ENCODE measurements at regions not wholly inside any gene's neighbourhood (a gene's known extent, or its start where the extent isn't known, plus 50 kb on each side); places are given as distances from the start of the nearest gene placed in this dataset.
A peak's percentile ranks its signal among the peaks of the same experiment; 100 is the strongest.

DNA sequence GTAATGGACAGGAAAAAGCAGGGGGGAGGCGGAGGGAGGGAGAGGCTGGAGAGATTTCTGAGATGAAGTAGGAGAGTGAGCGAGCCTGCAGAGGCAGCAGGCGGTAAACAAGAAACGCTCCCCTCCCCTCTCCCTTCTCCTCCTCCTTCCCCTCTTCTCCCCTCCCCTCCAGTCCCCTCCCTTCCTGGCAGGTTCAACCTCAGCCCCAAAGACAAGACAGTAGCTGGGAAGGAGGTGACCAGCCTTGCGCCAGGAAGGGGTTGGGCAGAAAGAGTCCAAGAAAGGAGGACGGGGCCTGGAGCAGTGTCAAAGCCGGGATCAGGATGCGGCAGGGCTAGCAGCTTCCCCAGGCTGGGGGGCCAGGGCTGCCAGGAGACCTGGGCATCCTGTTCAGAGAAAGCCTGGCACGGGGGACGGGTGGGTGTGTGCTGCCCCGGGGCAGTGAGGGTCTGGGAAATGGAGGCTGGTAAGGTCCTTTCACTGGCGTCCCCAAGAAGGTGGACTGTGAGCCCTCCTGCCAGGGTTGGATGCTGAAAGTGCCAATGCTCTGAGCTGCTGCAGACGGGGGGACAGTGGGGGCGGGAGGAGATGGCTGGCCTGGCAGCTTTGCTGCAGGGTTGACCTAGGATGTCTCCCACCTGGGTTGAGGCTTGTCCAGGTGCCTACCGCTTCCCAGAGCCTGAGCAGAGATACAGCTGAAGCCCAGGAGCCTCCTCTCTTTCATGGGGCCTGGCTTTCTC is 261.6 kb upstream of the TNRC6C start:
- DNase-seq: no peak
- WGBS, 2 donors: 59 to 66% methylated on average over 15 of the region's 15 CpGs

DNA sequence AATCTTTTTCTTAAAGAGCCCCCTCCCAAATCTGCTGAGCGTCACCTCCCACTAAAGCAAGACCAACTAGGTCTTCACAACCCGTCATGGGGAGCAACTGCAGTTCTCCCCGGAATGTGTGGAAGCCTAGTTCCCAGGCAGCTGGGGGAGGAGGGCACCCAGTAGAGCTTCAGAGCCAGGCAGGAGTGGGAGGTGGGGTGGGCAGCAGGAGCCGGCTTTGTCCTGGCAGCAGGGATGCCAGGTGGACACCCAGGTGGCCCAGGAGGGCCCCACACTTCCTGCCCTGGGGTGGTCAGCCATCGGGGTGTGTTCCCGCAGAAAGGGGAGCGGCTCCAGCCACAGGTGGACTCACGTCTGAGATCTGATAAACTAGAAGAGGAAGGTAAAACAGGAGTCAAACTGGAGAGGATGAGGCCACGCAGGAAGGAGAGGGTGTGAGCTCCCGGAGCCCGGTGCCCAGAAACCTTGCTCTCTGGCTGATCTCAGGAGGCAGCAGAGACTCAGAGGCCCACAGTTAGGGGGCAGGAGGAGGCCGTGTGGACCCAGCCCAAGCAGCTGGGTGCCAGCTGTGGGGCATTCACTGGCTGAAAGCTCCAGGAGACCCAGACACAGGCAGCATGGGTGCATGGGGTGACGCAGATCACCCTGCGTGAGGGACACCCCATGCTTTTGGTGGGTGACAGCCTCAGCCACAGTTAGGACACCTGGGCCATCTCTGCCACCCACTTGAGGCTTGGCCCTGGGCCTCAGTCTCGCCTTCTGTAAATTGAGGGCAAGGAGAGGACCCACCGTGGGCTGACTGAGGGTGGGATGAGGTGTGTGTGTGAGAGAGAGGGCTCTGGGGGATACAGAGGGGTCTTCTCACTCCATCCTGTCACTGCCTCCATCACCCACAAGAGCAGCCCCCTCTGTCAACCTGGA is 260.8 kb upstream of the TNRC6C start:
- TF ChIP-seq, protein P1, sequence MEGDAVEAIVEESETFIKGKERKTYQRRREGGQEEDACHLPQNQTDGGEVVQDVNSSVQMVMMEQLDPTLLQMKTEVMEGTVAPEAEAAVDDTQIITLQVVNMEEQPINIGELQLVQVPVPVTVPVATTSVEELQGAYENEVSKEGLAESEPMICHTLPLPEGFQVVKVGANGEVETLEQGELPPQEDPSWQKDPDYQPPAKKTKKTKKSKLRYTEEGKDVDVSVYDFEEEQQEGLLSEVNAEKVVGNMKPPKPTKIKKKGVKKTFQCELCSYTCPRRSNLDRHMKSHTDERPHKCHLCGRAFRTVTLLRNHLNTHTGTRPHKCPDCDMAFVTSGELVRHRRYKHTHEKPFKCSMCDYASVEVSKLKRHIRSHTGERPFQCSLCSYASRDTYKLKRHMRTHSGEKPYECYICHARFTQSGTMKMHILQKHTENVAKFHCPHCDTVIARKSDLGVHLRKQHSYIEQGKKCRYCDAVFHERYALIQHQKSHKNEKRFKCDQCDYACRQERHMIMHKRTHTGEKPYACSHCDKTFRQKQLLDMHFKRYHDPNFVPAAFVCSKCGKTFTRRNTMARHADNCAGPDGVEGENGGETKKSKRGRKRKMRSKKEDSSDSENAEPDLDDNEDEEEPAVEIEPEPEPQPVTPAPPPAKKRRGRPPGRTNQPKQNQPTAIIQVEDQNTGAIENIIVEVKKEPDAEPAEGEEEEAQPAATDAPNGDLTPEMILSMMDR (IDR thresholded peaks at IDR 0.05): no peak
- DNase-seq: no peak
- Histone ChIP-seq H3K36me3 (no peaks in the 10 kb centered on the region), H3K9me3 (peaks cover 0 to 13% (median 0%) of the 10 kb centered on the region in 11 donors), H3K27ac (no peak overlapping the region), H3K4me3 (no peak overlapping the region), H3K4me1 (peaks cover 0 to 17% (median 0%) of the 10 kb centered on the region in 9 donors), H3K27me3 (peaks cover 0 to 32% (median 20%) of the 10 kb centered on the region in 7 donors)
- intact Hi-C loops (cut with DNase I): loop anchor here in 1 of 10 donors (10.0 kb wide), 1 partner anchor 153 kb away; no protein-coding TSS in a partner anchor
- 81 to 83% methylated on average over 16 of the region's 16 CpGs for WGBS, 2 donors
- no peak for ATAC-seq

More for the DNA sequence above, 261.6 kb upstream of the TNRC6C start:
- intact Hi-C loops (cut with DNase I): loop anchor here in 1 of 10 donors (10.0 kb wide), 1 partner anchor 152 kb away; no protein-coding TSS in a partner anchor
- no peaks in the 10 kb centered on the region for H3K36me3 ChIP-seq
- H3K27me3 ChIP-seq: peaks cover 0 to 32% (median 20%) of the 10 kb centered on the region in 7 donors
- H3K4me1 ChIP-seq: peaks cover 0 to 17% (median 0%) of the 10 kb centered on the region in 9 donors
- H3K9me3 ChIP-seq: peaks cover 0 to 5% (median 0%) of the 10 kb centered on the region in 11 donors
- H3K27ac ChIP-seq: no peak overlapping the region
- TF ChIP-seq, protein P1 (IDR thresholded peaks at IDR 0.05): no peak
- peak in 5 of 8 donors; percentile 13 to 43 (median 27) for ATAC-seq
- H3K4me3 ChIP-seq: peak overlapping the region in 1 of 10 donors; percentile 14

DNA sequence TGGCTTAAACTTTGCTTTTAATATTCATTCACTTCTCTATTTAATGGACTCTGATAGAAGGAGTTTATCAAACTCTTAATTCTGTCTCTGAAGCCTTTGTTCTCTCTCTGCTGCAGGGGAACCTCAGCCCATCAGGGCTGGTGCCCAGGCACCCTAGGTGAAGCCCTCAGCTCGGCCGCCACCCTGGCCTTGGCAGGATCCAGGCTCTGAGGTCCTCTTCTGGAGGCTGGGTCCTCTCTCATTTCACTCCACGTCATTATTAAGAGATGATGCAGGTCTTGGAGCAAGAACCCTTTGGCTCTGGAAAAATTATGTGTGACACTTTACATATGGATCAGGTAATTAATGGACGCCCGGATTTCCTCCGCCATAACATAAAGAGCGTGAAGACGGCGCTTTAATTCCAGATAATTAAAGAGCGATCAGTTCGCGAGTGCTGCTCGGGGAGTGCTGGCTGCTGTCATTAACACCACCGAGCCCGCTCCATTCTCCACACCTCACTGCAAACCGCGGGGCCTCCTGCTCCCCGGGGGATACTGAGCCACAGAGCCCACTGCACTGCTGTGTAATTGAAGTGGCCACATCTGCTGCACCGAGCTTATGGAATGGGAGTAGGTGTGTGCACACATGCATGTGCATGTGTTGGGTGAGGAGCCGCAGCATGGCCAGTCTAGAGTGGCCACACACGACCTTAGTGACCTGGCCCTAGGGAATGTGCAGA is 259.4 kb upstream of the TNRC6C start:
- WGBS, 2 donors: 85 to 89% methylated on average over 21 of the region's 21 CpGs
- no peaks in the 10 kb centered on the region for H3K36me3 ChIP-seq
- TF ChIP-seq, protein P1 (IDR thresholded peaks at IDR 0.05): no peak
- H3K4me1 ChIP-seq: peaks cover 0 to 17% (median 0%) of the 10 kb centered on the region in 9 donors
- peaks cover 0 to 32% (median 17%) of the 10 kb centered on the region in 7 donors for H3K27me3 ChIP-seq
- H3K9me3 ChIP-seq: peaks cover 0 to 26% (median 9%) of the 10 kb centered on the region in 11 donors
- H3K27ac ChIP-seq: no peak overlapping the region
- intact Hi-C loops (cut with DNase I): loop anchor here in 1 of 10 donors (10.0 kb wide), 1 partner anchor 154 kb away; no protein-coding TSS in a partner anchor
- ATAC-seq (no peak), DNase-seq (no peak)
- H3K4me3 ChIP-seq: no peak overlapping the region
